Esophagus squamous epithelium (tissue), 4 donors: ENCODE measurements at regions not wholly inside any gene's neighbourhood (a gene's known extent, or its start where the extent isn't known, plus 50 kb on each side); places are given as distances from the start of the nearest gene placed in this dataset.

Source experiments
- CTCF ChIP-seq, 6 experiments: fragments of 450-650 bp in 4 of 6; fragments of 200-600 bp in 2 of 6; sonication (generic) in 2 of 6; IDR thresholded peaks; one replicate each; pipeline ENCODE4 v1.5.1; 2016 to 2019; ENCODE audit warnings: antibody characterized with exemption in 6 of 6, mild to moderate bottlenecking in 4 of 6, moderate library complexity in 4 of 6
- POLR2A ChIP-seq, 4 donors: fragments of 450-650 bp; IDR thresholded peaks; one replicate each; pipeline ENCODE4 v1.6.1; 2017; ENCODE audit warnings: antibody characterized with exemption in 4 of 4, mild to moderate bottlenecking in 4 of 4, moderate library complexity in 3 of 4

- TF ChIP-seq POLR2A (IDR thresholded peaks at IDR 0.05) (no peak), CTCF (IDR thresholded peaks at IDR 0.05) (no peak)
Measured at GRCh38 chr14:101361451-101362433, 199.6 kb upstream of the DIO3 start.
